Loucy (cell line): ENCODE measurements at regions not wholly inside any gene's neighbourhood (a gene's known extent, or its start where the extent isn't known, plus 50 kb on each side); places are given as distances from the start of the nearest gene placed in this dataset.

Experiments used
- H2AFZ ChIP-seq: fragments of 200-600 bp; sonication (generic); 2 replicates; pipeline ENCODE4 v1.6.0; 2016; ENCODE audit warnings: antibody characterized with exemption, mild to moderate bottlenecking, low read length, moderate library complexity
- H3F3A ChIP-seq: fragments of 200-600 bp; 2 replicates; pipeline ENCODE4 v1.6.0; 2016; ENCODE audit warnings: antibody characterized with exemption, low read depth, mild to moderate bottlenecking
- H3K27me3 ChIP-seq: fragments of 200-600 bp; sonication (generic); 2 replicates; pipeline ENCODE4 v1.6.1; 2014; ENCODE audit warnings: low read length, mild to moderate bottlenecking; ENCODE audit not compliant: insufficient read depth, poor library complexity, severe bottlenecking
- H3K36me3 ChIP-seq: fragments of 200-600 bp; sonication (generic); 2 replicates; pipeline ENCODE4 v1.6.1; 2016; ENCODE audit warnings: low read length; ENCODE audit not compliant: insufficient read depth
- H3K4me1 ChIP-seq: fragments of 200-600 bp; sonication (generic); 2 replicates; pipeline ENCODE4 v1.5.1; 2014; ENCODE audit warnings: low read length, mild to moderate bottlenecking; ENCODE audit not compliant: insufficient read depth, poor library complexity, severe bottlenecking
- H3K4me2 ChIP-seq: fragments of 200-600 bp; sonication (generic); 2 replicates; pipeline ENCODE4 v1.6.0; 2014; ENCODE audit warnings: antibody characterized with exemption, low read length, low read depth, mild to moderate bottlenecking; ENCODE audit not compliant: poor library complexity, severe bottlenecking
- H3K4me3 ChIP-seq: fragments of 200-600 bp; sonication (generic); 2 replicates; pipeline ENCODE4 v1.5.1; 2014; ENCODE audit warnings: low read length, mild to moderate bottlenecking, mixed read lengths; ENCODE audit not compliant: poor library complexity, severe bottlenecking
- H3K79me2 ChIP-seq: fragments of 200-600 bp; sonication (generic); 2 replicates; pipeline ENCODE4 v1.6.1; 2014; ENCODE audit warnings: low read length; ENCODE audit not compliant: insufficient read depth
- H3K9ac ChIP-seq: fragments of 200-600 bp; sonication (generic); 2 replicates; pipeline ENCODE4 v1.6.0; 2014; ENCODE audit warnings: mild to moderate bottlenecking, low read depth, low read length, moderate library complexity; ENCODE audit not compliant: poor library complexity, severe bottlenecking
- H3K9me2 ChIP-seq: fragments of 200-600 bp; sonication (generic); replicated peaks from 2 replicates; pipeline ENCODE4 v1.6.1; 2016; ENCODE audit warnings: low read depth, low read length, mixed read lengths
- H3K9me3 ChIP-seq: fragments of 200-600 bp; sonication (generic); 2 replicates; pipeline ENCODE4 v1.6.1; 2014; ENCODE audit warnings: mild to moderate bottlenecking, antibody characterized with exemption, low read length, low read depth; ENCODE audit not compliant: insufficient read depth
- H4K20me1 ChIP-seq: fragments of 200-600 bp; sonication (generic); 2 replicates; pipeline ENCODE4 v1.6.0; 2014; ENCODE audit warnings: antibody characterized with exemption, low read length, mild to moderate bottlenecking; ENCODE audit not compliant: insufficient read depth, poor library complexity, severe bottlenecking
- EZH2phosphoT487 ChIP-seq: fragments of 200-600 bp; IDR thresholded peaks from 2 replicates; pipeline ENCODE4 v1.6.1; 2018; ENCODE audit warnings: antibody characterized with exemption, mild to moderate bottlenecking, moderate library complexity, borderline replicate concordance
- TF ChIP-seq, protein P1 (sequence below): fragments of 200-600 bp; sonication (generic); conservative IDR thresholded peaks from 2 replicates; pipeline ENCODE4 v1.5.1; 2014; ENCODE audit warnings: mild to moderate bottlenecking, antibody characterized with exemption, low read length

- TF ChIP-seq, protein P1, sequence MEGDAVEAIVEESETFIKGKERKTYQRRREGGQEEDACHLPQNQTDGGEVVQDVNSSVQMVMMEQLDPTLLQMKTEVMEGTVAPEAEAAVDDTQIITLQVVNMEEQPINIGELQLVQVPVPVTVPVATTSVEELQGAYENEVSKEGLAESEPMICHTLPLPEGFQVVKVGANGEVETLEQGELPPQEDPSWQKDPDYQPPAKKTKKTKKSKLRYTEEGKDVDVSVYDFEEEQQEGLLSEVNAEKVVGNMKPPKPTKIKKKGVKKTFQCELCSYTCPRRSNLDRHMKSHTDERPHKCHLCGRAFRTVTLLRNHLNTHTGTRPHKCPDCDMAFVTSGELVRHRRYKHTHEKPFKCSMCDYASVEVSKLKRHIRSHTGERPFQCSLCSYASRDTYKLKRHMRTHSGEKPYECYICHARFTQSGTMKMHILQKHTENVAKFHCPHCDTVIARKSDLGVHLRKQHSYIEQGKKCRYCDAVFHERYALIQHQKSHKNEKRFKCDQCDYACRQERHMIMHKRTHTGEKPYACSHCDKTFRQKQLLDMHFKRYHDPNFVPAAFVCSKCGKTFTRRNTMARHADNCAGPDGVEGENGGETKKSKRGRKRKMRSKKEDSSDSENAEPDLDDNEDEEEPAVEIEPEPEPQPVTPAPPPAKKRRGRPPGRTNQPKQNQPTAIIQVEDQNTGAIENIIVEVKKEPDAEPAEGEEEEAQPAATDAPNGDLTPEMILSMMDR, result no peak
- TF ChIP-seq EZH2phosphoT487, result no peak
- H3K27me3 ChIP-seq, result no peaks in the 10 kb centered on the region
- H4K20me1 ChIP-seq, result no peaks in the 10 kb centered on the region
- no peak overlapping the region for H3K4me2 ChIP-seq
- H3K9me3 ChIP-seq, result no peaks in the 10 kb centered on the region
- H3K4me1 ChIP-seq, result no peaks in the 10 kb centered on the region
- H2AFZ ChIP-seq, result no peak overlapping the region
- H3F3A ChIP-seq, result no peaks in the 10 kb centered on the region
- no peaks in the 10 kb centered on the region for H3K36me3 ChIP-seq
- H3K4me3 ChIP-seq, result no peak overlapping the region
- no peak overlapping the region for H3K9ac ChIP-seq
- no peaks in the 10 kb centered on the region for H3K79me2 ChIP-seq
- no peaks in the 10 kb centered on the region for H3K9me2 ChIP-seq
Measured at GRCh38 chr6:19036196-19036555, 649.0 kb downstream of the RNF144B start.

DNA sequence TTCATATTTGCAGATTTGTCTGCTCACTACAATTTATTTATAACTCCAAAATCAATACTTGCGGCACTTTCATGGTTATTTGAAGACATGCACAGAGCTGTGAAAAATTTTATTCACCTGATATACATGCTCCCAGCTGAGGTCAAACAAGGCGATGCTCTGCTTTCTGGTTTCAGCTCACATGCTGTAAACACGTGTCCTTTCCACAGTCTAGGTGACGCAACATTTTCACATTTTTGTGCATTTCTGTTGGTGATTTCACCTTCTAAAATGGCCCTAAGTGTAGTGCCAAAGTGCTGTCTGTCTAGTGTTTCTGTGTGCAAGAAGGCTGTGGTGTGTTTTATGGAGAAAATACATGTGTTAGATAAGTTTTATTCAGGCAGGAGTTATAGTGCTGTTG is 650.5 kb downstream of the RNF144B start:
- Histone ChIP-seq H3K36me3 (no peaks in the 10 kb centered on the region), H3K9me2 (no peaks in the 10 kb centered on the region), H3K9me3 (no peaks in the 10 kb centered on the region), H3F3A (no peaks in the 10 kb centered on the region), H4K20me1 (no peaks in the 10 kb centered on the region), H3K4me2 (no peak overlapping the region), H2AFZ (no peak overlapping the region), H3K27me3 (no peaks in the 10 kb centered on the region), H3K79me2 (no peaks in the 10 kb centered on the region), H3K9ac (no peak overlapping the region), H3K4me1 (no peaks in the 10 kb centered on the region), H3K4me3 (no peak overlapping the region)
- TF ChIP-seq, protein P1, result no peak
- no peak for TF ChIP-seq EZH2phosphoT487

DNA sequence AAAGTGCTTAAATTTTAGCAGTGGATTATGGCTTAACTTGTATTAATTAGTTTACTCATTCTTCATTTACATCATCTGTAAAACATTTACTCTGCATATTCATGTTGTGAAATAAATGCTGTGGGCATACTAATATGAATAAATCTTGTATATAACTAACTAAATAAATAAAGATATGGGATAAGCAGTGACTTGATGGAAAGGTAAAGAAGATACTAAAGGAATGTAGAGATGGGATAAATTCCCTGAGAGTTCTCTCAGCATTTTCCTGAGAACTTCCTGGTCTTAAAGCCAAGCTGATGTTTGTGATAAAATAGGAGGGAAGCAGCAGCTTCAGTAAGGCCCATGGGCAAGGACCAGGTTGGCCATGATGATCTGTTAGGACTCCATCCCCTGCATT is 652.1 kb downstream of the RNF144B start:
- Histone ChIP-seq H2AFZ (no peak overlapping the region), H3K9ac (no peak overlapping the region), H3K79me2 (no peaks in the 10 kb centered on the region), H3K4me1 (no peaks in the 10 kb centered on the region), H3K36me3 (no peaks in the 10 kb centered on the region), H3K27me3 (no peaks in the 10 kb centered on the region), H3K4me2 (no peak overlapping the region), H3K9me2 (no peaks in the 10 kb centered on the region), H3K9me3 (no peaks in the 10 kb centered on the region), H3K4me3 (no peak overlapping the region), H4K20me1 (no peaks in the 10 kb centered on the region), H3F3A (no peaks in the 10 kb centered on the region)
- TF ChIP-seq, protein P1, result no peak
- TF ChIP-seq EZH2phosphoT487, result no peak
